Stimulated activated CD8-positive, alpha-beta memory T cell treated with anti-CD3 and anti-CD28 coated beads, Interleukin-7, amount 100 ng/mL, for 4 hours (primary cell): ENCODE measurements at regions not wholly inside any gene's neighbourhood (a gene's known extent, or its start where the extent isn't known, plus 50 kb on each side); places are given as distances from the start of the nearest gene placed in this dataset.

Source experiments
- DNase-seq, 2 donors: peaks; one replicate each; pipeline ENCODE4 v3.0.0-alpha.2; 2020; ENCODE audit warnings: low read depth in 2 of 2

- no peak for DNase-seq
Measured at GRCh38 chr2:165033402-165033801, 78.1 kb upstream of the SLC38A11 start.

DNA sequence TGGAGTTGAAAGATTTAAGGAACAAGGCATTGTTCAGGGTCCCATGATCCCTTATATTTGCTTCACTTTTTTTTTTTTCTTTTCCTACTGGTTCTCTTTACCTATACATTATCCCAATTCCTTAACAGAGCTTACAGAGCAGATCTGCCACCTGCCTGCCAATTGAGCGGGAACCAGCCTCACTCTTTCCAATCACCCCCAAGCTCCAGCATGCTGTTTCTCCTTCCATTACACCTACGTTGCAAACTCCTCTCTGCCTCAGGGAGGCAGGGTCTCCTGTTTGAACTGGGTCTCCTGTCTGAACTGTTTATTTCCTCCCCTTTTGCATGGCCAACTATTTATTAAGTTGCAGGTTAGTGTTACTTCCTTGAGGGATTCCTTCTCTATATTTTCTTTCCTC, 77.2 kb upstream of the SLC38A11 start:
- no peak for DNase-seq

GRCh38 chr2:165024199-165024598, 68.9 kb upstream of the SLC38A11 start:
- no peak for DNase-seq

DNA sequence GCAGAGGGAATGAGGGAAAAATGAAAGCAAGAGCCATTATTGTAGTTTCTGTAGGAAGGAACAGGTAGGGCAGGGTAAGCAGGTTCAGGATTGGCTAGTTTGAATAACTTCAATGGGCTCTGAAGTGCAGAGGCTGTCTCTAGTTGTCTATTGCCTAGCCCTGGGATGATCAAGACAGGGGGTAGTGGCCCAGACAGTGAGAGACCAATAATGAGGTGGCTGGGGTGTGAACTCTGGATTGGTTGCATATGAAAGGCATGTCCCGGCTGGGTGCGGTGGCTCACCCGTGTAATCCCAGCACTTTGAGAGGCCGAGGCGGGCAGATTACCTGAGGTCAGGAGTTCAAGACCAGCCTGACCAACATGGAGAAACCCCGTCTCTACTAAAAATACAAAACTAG, 67.5 kb upstream of the SLC38A11 start:
- no peak for DNase-seq

GRCh38 chr2:165017966-165018596, 62.8 kb upstream of the SLC38A11 start:
- no peak for DNase-seq

GRCh38 chr2:165016772-165017411, 61.6 kb upstream of the SLC38A11 start:
- DNase-seq = no peak

DNA sequence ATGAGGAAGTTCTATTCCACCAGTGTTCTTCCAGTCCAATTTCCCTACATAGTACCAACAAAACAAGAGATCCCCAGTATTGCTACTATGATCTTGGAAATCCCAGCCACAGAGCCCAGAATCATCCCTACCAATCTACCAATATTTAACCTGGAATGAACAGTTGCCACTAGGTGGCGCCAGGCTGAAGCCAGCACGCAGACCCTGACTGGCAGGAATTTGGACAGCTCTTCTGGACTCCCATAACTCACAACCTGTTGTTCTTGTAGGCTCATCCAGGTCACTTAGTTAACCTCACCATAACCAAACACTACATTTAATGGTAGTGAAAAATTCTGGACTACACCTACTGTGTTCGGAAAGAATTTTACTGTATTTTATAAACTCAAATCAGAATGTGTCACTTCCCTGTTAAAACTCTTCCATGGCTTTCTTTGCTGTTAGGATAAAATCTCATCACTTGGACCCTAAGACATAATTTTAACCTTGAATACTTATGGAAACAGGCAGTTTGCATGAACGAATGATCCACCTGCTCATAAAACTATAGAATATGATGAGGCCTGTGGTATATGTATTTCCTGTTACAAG, 59.8 kb upstream of the SLC38A11 start:
- DNase-seq = peak; percentile 5 to 13

DNA sequence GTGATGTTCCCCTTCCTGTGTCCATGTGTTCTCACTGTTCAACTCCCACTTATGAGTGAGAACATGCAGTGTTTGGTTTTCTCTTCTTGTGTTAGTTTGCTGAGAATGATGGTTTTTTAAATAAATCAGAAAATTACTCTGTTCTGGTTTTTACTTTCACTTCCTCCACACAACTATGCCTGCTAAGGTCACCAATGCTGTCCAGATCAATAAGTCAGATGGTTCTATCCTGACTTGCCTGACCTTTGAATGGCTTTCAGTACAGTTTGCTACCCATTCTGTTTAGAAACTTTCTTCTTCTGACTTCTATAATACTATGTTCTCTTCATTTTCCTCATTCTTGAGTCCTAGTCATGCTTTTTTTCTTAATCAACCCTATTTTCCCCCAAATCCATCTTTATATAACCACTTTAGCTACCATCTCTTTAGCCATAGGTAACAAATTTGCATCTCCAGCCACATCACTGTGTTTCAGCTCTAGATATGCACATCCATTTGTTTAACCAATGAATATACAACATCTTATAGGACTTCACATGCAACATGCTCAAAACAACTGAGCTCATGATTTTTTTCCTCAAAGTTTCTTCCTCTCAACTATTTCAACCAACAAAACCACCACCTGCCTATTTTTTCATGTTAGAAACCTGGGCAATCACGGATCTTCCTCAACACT, 58.8 kb upstream of the SLC38A11 start:
- DNase-seq = no peak

GRCh38 chr2:165011199-165011598, 55.9 kb upstream of the SLC38A11 start:
- DNase-seq = no peak

- no peak for DNase-seq
Measured at GRCh38 chr2:165010556-165010955, 55.2 kb upstream of the SLC38A11 start.

DNA sequence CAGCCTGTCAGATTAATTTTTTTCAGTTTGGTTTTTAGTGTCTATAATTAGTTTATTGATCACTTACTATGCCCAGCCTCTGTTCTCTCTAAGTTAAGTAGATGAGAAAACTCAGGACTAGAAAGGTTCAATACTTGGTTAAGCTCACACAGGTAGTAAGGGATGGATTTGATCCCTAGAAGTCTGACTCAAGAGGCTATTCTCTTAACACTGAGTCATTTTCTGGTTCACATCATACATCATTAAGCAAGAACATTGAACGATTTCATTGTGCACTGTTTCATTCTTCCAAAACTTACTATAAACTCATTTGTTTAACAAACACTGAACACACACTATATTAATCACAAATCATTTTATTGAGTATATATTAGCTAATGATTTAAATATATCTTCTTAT, 54.1 kb upstream of the SLC38A11 start:
- no peak for DNase-seq

DNA sequence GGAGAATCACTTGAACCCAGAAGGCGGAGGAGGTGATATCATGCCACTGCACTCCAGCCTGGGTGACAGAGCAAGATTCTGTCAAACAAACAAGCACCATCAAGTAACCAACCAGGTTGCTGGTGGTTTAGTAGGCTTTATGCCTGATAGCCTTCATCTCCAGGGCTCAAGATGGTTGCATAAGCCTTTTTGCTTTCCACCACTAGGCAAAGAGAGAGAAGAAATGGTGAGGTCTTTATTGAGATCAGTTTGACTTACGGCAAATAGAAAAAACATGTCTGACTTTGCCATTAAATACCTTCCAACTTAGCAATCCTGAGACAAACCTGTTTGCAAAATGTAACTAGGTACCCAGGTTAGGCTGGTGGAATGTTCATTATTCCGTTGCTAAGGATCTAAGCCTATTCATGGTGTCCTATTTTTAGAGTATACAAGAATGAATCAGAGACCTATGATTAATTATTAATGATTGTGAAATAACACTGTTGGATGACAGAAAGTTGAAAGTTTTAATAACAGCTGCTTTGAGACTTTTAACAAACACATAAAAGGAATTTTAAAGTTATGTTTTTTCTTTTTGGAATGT, 53.5 kb upstream of the SLC38A11 start:
- no peak for DNase-seq

- DNase-seq = no peak
Measured at GRCh38 chr2:165007161-165007744, 51.9 kb upstream of the SLC38A11 start.
